ENCODE measurements at regions not wholly inside any gene's neighbourhood (a gene's known extent, or its start where the extent isn't known, plus 50 kb on each side); places are given as distances from the start of the nearest gene placed in this dataset.

DNA sequence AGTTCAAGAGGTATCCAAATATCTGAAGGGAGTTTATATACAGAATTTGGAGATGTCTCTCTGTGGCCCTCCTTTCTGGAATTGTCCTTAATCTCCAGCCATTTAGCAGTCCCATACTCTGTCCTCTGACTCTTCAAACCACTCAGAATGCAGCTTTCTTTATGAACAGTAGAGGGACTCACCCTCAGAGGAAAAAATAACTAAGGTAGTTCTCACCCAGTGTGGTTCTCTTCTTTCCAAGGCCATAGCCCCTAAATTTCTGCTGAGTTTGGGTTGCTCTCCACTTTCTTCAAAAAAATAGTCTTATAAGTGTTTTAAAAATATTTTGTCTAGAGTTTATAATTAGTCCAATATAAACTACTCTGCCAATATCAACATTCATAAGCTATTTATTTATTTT is 369.7 kb downstream of the MATN1 start:
- DNase-seq (ENCODE audit: insufficient read length, low spot score) (no peak), FAIRE-seq (no peak)
- no peak for TF ChIP-seq POLR2A (IDR thresholded peaks at IDR 0.05; ENCODE audit: low read depth, low read length)

DNA sequence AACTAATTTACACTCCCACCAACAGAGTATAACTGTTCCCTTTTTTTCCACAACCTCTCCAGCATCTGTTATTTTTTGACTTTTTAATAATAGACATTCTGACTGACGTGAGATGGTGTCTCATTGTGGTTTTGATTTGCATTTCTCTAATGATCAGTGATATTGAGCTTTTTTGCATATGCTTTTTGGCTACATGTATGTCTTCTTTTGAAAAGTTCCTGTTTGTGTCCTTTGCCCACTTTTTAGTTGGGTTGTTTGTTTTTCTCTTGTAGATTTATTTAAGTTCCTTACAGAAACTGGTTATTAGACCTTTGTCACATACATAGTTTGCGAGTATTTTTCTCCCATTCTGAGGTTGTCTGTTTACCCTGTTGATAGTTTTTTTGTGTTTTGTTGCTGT is 375.2 kb downstream of the MATN1 start:
- TF ChIP-seq POLR2A (IDR thresholded peaks at IDR 0.05; ENCODE audit: low read depth, low read length) = no peak
- no peak for FAIRE-seq
- no peak for DNase-seq (ENCODE audit: insufficient read length, low spot score)

DNA sequence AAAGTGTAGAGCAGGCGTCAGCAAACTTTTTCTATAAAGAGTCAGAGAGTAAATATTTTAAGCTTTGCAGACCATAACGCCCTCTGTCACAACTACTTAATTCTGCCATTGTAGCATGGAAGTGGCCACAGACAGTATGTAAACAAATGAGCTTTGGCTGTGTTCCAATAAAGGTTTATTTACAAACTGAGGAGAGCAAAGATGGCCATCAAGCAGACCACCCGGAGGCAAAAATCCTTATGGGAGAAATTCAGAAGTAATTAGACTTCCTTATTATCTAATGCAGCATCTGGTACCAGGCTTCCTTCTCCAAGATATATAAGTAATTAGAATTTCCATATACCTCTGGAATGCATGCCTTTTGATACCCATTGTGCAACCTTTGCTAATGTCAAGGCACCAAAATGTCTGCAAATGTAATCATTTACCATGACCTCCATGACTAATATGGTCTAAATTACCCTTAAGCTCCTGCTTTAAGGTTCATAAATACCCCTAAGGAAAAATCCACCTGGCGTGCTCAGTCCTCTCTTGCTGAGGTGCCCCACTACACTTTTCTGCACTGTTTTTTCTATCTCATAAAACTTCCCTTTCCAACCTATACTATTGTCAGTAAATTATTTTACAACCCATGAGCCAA is 377.8 kb downstream of the MATN1 start:
- DNase-seq (ENCODE audit: insufficient read length, low spot score) (no peak), FAIRE-seq (no peak)

DNA sequence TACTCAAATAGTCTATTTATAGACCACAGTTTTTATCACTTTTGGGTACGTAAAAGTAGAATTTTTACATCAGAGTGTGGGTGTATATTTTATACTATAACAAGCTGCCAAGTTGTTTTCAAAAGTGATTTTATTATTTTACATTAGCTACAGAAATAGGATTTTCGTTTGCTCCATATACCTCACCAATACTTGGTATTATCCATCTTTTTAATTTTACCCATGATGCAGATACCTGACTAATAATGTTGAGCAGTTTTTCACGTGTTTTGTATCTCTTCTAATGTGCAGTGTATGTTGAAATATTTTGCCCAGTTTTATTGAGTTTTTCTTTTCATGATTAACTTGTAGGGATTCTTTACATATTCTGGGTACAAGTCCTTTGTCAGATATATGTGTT is 379.8 kb downstream of the MATN1 start:
- FAIRE-seq (no peak), DNase-seq (ENCODE audit: insufficient read length, low spot score) (no peak)
- no peak for TF ChIP-seq POLR2A (IDR thresholded peaks at IDR 0.05; ENCODE audit: low read depth, low read length)

More for the DNA sequence above, 377.8 kb downstream of the MATN1 start:
- TF ChIP-seq POLR2A (IDR thresholded peaks at IDR 0.05; ENCODE audit: low read depth, low read length) = no peak

DNA sequence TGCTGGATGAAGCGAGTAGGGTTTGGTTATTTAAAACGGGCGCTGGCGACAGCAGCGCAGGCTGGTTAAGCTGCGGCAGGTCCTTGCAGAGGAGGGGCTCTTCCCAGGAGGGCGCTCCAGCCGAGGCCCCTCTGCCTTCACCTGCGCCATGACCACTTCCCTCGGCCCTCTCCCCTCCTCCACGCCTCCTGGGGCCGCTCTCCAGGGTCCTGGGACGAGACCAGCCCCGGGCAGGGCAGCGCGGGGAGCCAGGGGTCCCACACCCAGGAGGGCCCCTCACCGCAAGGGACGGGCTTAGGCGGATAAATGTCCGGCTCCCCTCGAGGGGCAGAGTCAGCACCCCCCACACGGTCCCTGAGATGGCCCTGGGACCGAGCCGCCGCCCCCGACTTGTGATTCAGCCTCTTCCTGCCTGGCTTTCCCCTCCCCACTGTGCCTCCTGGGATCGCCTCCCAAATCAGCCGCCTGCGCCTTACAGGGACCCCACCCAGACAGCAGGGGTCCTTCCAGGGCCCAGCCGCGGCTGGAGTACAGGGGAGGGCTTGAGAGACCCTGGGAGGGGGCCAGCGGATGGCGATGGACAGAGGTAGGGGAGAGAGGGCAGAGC is 380.7 kb downstream of the MATN1 start:
- TF ChIP-seq POLR2A (IDR thresholded peaks at IDR 0.05; ENCODE audit: low read depth, low read length) = no peak
- FAIRE-seq (no peak), DNase-seq (ENCODE audit: insufficient read length, low spot score) (no peak)

DNA sequence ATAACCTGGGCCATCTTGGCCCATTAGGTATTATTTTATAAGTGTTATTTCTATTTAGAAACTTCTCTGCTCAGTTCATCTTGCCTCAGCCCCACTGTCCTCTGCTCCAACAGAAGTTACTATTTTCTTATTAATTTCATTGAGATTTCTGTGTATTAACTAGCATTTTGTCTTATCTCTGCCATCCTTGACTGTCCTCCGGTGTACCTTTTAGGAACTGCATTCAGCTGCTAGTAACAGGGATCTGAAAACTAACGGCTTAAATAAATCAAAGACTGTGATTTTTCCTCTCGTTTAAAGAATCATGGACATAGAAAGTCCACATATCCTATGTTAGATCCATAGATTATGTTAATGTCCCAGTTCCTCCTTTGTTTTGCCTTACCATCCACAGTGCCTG is 382.5 kb downstream of the MATN1 start:
- no peak for TF ChIP-seq POLR2A (IDR thresholded peaks at IDR 0.05; ENCODE audit: low read depth, low read length)
- no peak for DNase-seq (ENCODE audit: insufficient read length, low spot score)
- no peak for FAIRE-seq

DNA sequence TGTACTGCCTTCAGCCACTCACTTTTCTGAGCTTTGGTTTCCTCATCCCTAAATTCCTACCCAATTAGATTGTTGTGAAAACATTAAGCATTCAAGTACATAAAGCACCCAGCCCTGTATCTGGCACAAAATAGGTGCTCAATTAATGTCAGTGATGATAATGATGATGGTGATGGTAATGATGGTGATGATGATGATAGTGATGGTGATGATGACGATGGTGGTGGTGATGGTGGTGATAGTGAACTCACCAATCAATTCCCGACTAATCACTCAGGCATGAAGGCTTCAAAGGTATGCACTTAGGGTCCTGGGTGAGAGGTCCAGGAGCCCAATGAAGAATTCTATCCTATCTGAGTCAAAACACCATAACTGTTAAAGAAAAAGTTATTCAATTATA is 383.5 kb downstream of the MATN1 start:
- DNase-seq (ENCODE audit: insufficient read length, low spot score) (no peak), FAIRE-seq (no peak)
- no peak for TF ChIP-seq POLR2A (IDR thresholded peaks at IDR 0.05; ENCODE audit: low read depth, low read length)

DNA sequence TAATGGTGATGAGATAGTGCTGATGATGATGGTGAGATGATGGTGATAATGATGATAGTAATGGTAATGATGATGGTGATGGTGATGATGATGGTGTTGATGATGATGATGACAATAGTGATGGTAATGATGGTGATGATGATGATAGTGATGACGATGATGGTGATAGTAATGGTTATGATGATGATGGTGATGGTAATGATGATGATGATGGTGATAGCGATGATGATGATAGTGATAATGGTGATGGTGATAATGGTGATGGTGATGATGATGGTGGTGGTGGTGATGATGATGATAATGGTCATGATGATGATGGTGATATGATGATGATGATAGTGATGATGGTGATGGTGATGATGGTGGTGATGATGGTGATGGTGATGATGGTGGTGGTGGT is 384.6 kb downstream of the MATN1 start:
- no peak for TF ChIP-seq POLR2A (IDR thresholded peaks at IDR 0.05; ENCODE audit: low read depth, low read length)
- FAIRE-seq = no peak
- DNase-seq (ENCODE audit: insufficient read length, low spot score) = no peak

DNA sequence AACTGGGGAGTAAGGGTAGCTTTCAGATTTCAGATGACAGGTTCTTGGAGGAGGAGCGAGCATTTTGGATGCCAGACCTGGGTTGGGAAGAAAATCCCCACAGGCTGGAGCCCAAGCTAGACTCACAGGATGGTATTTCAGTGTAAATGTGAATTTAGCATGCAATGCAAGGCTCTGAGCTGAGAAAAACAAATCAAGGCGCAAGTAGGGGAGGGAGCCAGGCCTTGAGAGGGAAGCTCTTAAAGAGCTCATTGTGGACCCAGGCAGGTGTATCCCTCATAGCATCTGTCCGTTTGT is 386.1 kb downstream of the MATN1 start:
- DNase-seq (ENCODE audit: insufficient read length, low spot score) (no peak), FAIRE-seq (no peak)

DNA sequence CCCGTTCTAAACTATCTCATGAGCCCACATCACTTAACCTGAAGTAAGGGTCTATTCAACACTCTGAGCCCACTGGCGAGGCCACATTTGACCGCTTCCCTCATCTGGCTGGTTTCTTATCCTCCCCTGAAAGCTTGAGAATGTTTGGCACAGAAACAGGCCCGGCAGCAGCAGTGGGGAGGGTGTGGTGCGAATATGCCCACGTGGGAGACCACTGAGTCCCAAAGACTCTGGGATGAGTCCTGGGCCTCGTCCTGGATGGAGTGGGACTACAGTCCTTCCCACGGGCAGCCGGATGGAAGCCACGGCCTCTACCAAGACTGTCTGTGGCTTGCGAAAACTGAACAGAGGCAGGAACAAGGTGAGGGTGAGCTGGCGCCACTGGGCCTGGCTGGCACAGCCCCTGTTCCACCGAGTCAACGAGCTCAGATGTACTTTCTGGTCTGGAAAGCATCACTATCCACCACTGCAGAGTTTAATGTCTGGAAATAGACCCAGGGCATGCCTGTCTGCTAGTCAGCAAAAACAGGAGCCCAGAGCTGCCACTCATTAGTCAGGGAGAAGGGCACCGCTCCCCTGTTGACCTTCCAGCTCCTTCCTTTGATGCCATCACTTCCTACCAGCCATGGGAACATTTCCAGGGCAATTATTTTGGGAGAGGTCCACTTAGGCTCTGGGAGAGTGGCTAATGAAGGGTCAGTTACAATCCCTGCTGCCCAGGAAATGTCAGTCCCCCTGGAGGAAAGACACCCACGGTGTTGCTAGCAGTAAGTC is 386.6 kb downstream of the MATN1 start:
- DNase-seq (ENCODE audit: insufficient read length, low spot score) (no peak), FAIRE-seq (no peak)
- no peak for TF ChIP-seq POLR2A (IDR thresholded peaks at IDR 0.05; ENCODE audit: low read depth, low read length)

More for the DNA sequence above, 386.1 kb downstream of the MATN1 start:
- no peak for TF ChIP-seq POLR2A (IDR thresholded peaks at IDR 0.05; ENCODE audit: low read depth, low read length)

DNA sequence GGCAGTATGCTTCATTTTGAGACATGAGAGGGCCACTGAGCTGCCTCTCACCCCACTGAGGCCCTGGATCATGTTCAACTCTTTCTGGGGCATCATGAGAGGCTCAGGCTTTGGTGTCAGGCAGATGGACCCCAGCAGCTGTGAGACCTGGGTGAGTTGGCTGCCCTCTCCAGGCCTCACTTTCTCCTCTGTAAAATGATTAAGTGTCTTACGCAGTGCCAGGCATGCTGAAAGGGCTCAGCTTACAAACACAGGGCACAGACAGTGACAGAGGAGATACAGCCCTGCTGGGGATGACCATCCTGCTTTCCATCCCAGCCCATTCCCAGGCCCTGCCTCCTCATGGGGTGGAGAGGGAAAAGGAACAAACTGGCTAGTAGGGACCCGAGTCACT is 387.4 kb downstream of the MATN1 start:
- FAIRE-seq = no peak
- no peak for DNase-seq (ENCODE audit: insufficient read length, low spot score)

DNA sequence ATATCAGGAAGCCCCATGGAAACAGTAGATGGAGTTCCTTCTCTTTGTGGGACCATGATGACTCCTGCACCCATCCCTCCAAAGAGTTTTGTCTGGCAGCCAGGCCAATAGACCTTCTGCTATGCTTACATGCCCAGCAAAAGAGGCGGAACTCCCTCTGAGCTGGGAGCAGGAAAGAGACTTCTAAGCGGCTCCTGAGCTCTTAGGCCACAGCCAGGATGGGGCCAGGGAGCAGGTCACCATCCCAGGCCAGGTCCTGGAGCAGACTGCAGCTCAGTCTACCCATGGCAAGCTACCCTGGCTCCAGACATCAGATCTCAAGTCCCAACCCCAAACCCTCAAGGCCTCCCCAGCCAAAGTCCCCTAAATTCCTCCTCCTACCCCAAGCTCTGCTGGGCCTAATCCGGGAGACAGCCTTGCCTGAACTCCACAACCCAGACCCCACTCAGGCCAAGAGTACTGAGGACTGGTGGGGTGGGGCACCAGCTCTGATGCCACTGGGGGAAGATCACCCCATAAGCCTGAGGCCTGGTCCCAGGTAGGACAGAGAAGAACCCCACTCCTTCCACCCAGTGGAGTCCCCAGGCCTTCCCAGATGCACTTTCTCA is 387.9 kb downstream of the MATN1 start:
- no peak for TF ChIP-seq POLR2A (IDR thresholded peaks at IDR 0.05; ENCODE audit: low read depth, low read length)
- DNase-seq (ENCODE audit: insufficient read length, low spot score) (no peak), FAIRE-seq (no peak)

More for the DNA sequence above, 387.4 kb downstream of the MATN1 start:
- TF ChIP-seq POLR2A (IDR thresholded peaks at IDR 0.05; ENCODE audit: low read depth, low read length) = no peak

DNA sequence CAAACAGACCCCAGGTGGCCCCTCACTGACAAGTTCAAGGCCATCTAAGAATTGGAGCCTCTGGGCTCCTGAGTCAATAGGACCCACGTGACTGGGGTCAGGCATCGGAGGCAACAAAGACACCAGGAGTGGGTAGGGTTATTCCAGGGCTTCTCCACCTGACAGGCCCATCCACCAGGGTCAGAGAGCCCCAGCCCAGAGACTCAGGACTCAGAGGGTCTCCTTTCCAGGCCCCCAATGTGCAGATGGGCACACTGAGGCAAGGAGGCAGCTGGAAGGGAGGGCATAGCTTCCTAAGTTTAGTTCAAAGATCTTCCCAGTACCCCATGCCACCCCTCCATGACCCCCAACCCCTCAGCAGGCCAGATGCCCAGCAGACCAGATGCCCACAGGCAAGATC is 388.6 kb downstream of the MATN1 start:
- TF ChIP-seq POLR2A (IDR thresholded peaks at IDR 0.05; ENCODE audit: low read depth, low read length) = no peak
- DNase-seq (ENCODE audit: insufficient read length, low spot score) (no peak), FAIRE-seq (no peak)

All from H54 (cell line).